HG02610 (cell line): ENCODE measurements at regions not wholly inside any gene's neighbourhood (a gene's known extent, or its start where the extent isn't known, plus 50 kb on each side); places are given as distances from the start of the nearest gene placed in this dataset.

ENCODE experiments used
- ATAC-seq: cut with Tn5 transposase; IDR thresholded peaks from one replicate; pipeline ENCODE4 v1.9.1; 2021; ENCODE audit warnings: mild to moderate bottlenecking, moderate library complexity; ENCODE audit not compliant: unreplicated experiment

DNA sequence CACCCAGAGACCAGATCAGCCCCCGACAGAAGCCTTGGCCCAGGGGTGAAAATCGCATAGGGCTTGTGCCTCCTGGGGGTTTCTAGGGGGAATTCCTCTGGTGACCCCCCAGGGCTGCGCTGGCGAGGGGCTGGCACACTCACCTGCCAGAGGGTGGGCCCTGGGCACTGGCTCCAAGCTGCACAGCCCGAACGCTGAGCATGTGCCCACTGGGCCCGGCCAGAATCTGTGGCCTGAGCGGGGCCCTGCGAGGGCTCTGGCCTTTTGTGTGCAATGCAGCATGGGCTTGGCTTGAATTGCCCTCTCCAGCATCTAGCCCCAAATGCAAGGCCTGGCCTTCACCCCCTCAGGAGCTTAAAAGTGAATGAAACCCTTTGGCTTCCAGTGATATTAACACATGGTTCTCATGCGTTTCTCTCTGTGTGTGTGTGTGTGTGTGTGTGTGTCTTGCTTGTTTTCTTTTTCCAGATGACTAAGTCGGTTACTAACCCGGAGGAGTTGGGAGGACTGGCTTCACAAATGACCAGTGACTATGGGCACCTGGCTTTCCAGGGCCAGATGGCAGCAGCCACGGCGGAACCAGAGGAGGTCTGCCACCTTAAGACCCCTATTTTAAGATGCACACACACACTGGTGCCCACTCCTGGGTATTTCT, 259.1 kb upstream of the TPM1 start:
- no peak for ATAC-seq

DNA sequence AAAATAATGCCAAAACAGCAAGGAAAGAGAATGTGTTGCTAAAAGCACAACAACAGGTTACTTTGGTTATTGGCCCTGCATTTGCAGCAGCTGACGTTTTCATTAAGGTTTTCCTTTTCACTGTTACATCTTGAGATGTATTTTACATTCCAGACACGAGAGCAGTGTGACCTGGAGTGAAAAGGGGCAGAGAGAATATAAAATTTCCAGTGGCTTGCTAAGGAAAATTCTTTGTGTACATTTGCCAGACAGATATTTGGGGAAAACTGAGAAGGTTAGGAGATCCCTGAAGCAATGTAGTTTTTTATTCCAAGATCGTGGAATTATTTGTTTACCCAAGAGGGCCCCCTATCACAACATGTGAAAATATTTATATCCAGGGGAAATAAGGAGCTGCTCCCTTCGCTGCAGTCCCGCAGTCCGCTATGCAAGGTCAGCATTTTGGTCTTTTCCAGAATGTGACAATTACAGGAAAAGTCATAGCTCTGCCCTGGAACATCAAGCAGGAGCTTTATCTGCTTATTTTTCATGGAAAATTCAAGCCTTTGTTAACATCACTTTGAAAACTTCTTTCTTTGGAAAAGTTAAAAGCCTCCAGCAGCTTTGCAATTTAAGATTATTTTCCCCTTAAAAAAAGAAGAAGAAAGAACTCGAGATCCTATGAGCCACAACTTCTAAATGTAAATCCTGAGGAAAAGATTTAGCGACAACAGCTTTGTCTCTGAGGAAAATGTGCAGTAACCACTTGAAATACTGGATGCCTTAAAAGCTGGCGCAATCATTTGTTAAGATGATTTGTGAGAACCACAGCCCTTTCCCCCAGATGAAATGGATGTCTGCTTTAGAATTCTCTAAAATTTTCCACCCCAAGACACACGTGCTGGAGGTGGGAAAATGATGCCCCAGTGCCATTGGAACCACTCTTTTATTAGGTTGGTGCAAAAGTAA, 256.4 kb upstream of the TPM1 start:
- no peak for ATAC-seq

DNA sequence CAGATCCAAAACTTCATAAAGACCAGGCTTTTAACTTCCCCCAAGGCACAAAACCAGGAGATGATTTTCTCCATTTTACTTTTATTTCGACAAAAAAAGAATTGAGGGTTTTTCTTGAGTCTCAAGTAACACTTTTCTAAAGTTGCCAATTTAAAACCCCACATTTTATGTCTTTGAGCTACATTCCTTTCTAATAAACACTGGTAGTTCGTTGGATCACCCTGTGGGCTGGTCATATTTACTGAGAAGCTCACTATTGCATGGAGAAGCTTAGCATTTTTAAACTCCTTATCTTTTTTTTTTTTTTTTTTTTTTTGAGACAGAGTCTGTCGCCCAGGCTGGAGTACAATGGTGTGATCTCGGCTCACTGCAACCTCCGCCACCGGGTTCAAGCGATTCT, 255.1 kb upstream of the TPM1 start:
- no peak for ATAC-seq

DNA sequence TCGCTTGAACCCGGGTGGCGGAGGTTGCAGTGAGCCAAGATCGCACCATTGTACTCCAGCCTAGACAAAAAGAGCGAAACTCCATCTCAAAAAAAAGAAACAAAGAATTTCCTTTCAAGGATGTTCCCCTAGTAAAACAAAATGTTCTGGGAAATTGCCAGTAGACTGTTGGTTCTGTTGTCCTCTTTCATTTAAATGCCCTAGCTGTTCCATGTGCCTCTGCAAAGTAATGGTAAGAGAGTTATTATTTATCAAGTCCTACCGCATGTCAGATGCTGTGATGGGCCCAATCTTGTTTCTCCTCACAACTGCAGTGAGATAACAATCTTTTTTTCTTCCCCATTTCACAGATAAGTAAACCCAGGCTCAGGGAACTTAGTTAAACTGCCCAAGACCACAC, 254.3 kb upstream of the TPM1 start:
- no peak for ATAC-seq

DNA sequence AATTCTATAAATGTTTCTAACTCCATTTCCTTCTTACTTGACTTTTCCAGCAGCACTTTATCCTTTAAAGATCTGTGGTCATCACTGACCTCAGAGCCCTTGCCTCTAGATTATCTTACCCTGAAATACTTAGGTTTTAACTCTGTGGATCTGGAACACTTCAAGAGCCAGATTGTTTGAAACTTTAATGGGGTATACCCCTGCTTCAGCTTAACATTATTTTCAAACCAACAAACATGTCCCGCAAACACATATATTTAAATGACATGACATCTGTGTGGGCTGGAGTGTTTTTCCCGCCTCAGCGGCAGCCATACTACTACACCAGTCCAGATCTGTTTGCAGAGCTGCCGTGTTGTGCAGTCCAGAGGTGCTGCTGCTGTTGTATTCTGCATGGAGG, 252.0 kb upstream of the TPM1 start:
- ATAC-seq, result no peak

DNA sequence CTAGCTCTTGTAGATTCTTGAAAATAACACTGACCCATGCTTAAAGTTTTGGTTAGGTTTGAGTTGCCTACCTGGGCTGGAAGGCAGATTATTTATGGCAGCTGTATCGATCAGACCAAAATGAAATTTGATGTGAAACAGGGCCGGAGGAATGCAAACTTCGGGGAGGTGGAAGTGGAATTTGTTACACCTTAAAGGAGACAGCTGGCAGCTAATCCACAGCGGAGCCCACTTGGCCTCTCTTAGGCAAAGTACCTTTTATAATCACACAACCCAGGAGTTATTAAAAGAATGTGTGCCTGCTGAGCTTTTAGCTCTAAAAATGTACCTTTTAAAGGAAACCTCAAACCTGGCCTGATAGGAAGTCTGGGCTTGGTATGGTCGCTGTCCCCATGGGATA, 250.9 kb upstream of the TPM1 start:
- ATAC-seq, result no peak

DNA sequence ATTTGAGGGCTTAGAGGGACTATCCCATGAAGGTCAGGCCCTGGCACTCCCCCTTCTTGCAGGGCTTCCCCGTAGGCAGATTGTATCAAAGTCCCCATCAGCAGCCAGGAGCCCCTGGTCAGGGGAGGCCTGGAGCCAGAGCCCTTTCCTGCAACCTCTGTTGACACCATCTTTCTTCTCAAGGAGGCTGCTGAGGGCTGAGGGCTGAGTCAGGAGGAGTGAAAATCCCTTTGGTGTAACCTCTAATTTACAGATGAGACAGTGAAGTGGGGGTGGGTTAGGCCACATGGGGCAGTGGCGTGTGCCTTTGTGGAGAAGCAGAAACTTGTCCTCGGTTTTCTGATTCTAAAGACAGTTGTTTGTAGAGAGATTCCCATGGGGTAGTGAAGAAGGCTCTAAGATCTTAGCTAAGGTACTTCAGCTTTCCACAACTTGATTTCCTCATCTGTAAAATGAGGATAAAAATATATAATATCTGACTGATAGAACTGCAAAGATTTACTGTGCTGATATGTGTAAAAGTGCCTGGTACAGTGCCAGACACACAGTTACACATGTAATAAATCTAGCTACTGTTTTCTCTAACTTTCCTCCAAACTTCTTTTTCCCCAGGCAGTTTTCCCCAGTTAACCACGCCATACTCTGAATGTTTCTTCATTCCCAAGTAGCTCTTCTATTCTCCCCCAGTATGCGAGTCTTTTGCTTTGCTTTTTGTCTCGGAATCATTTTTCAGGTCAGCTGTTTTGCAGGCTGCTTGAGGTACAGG, 249.4 kb upstream of the TPM1 start:
- ATAC-seq, result no peak

DNA sequence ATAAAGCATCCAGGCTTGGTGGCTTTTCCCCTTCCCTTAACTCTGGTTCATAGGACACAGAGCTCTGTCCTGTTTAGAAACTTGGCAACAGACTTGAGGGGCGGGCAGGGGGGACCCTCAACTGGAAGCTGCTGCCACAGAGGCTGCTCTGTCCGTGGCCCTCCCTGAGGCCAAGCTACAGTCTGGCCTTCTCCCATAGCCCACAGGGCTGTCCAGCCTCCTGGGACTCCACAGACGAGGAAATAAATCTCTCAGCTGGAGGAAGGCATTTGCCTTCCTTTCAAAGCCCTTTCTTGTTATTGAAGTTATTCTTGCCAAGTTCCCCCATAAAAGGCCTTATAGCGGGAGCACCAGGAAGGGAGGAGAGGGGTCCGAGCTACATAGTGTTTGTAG, 248.8 kb upstream of the TPM1 start:
- no peak for ATAC-seq

DNA sequence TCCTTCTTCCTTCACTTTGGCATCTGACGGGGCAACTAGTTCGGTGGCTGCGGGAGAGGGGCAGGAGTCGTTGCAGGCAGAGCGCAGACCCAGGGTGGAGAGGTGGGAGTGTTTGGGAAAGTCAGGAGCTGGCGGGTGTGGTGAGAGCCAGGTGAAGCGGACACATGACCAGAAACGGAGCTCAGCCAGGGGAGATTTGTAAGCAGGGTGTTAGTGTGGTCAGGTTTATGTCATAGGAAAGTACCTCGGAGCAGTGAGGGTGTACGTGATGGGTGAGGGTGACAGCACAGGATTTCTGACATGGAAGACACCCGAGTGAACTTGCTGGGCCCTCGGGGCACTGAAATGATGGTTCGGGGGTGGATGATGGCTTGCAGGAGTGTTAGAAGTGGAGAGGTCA, 247.4 kb upstream of the TPM1 start:
- ATAC-seq, result no peak

DNA sequence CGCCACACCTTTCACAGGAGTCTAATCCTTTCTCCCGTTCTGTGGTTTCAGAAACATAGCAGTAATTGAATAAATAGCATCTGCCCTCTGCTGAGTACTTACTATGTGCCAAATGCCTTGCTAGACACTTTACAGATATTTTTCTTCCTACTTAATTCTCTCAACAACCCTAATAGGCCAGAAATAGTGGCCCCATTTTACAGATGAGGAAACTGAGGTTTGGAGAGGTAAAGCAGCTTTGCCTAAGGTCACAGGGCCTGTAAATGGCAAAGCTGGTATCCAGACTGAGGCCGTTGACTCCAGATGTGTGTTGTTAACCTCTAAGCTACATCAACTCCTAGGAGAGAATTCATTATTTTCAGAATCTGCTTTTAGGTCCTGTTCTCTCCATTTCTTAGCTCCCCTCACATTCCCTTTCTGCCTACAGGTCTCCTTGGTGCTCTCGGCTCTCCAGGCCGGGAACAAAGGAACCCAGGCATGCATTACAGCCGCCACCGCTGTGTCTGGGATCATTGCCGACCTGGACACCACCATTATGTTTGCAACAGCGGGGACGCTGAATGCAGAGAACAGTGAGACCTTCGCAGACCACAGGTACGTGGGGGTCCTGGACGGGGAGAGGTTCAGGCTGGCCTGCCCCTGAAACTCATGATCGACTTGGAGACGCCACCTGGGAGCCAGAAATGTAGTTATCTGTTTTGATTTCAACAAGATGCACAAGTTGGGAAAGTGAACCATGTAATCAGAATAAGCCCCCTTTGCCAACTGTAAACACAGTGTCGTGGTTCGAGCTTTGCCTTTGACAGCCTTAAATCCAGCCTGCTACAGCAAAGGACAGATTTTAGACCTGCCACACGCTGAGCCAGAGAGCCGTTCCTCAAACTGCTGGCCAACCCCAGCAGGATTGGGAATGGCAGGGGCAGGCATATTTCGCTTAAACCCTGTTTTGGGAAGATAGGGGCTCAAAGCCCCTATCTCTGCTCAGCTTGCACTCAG, 246.5 kb upstream of the TPM1 start:
- no peak for ATAC-seq

DNA sequence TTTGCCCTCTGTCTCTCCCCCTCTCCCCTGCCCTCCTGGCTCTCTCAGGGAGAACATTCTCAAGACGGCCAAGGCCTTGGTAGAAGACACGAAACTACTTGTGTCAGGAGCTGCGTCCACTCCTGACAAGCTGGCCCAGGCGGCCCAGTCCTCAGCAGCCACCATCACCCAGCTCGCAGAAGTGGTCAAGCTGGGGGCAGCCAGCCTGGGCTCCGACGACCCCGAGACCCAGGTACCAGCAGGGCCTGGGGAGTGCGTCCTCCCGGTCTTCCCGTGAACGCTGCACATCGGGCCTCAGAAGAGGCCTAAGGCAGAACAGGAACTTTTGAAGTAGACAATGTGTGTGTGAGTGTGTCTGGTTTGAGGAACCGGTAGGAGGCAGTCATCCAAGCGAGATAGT, 245.4 kb upstream of the TPM1 start:
- no peak for ATAC-seq

DNA sequence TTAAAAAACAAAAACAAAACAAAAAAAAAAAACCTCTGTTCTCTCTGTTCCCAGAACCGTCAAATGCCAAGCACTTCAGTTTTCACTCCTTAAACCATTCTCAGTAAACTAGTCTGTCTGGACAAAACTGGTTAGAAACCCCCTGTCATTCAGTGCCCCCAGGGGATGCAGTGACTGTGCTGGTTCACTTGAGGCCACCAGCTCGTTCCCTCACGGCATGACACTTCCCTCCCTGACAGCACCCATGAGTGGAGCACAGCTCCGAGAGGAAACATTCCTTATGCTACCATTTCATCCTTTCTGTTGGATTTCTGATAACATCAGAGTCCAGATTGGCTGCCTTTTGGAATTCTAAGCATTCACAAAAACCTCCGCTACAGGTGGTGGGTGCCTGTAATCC, 244.0 kb upstream of the TPM1 start:
- no peak for ATAC-seq

DNA sequence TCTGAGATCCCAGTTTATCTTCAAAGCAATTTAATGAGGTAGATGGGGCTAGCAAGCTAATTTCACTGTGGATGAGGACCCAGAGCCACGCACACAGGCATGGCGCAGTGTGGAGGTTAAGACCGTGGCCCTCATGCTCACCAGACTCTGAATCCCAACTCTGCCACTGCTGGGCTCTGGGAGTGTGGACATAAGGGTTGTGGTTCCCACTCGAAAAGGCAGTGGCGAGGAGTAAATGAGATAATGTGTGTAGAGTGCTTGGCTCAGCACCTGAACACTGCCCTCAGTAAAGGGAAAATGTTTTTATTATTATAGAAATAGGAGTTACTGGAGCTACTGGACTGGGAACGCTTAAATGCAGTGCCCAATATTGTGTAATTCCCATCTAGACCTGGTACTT, 243.5 kb upstream of the TPM1 start:
- ATAC-seq, result no peak

DNA sequence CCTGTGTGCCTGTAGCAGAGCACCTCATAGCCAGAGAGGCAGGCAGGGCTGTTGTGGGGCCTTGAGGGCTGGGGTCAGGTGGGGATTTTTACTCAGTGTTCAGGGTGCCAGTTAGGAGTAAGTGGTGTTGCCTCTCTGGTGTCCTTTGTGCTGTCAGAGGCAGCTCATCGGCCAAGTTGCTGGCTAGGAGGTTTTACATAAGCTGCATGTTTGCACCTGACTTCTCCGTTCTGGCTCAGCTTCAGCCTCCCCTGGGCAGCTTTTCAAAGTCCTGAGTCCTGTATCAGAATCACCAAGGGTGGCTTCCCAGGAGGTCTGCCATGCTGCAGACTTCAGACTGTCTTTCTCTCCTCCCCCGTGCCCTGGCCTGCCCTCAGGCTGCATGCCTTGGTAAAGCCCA, 242.6 kb upstream of the TPM1 start:
- ATAC-seq, result no peak

DNA sequence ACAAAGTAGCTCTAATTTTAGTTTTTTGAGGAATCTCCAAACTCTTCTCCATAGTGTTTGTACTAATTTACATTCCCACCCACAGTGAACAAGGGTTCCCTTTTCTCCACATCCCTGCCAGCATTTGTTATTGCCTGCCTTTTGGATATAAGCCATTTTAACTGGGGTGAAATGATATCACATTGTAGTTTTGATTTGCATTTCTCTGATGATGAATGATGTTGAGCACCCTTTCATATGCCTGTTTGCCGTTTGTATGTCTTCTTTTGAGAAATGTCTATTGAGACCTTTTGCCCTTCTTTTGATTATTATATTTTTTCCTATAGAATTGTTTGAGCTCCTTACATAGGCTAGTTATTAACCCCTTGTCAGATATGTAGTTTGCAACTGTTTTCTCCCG, 239.9 kb upstream of the TPM1 start:
- no peak for ATAC-seq

DNA sequence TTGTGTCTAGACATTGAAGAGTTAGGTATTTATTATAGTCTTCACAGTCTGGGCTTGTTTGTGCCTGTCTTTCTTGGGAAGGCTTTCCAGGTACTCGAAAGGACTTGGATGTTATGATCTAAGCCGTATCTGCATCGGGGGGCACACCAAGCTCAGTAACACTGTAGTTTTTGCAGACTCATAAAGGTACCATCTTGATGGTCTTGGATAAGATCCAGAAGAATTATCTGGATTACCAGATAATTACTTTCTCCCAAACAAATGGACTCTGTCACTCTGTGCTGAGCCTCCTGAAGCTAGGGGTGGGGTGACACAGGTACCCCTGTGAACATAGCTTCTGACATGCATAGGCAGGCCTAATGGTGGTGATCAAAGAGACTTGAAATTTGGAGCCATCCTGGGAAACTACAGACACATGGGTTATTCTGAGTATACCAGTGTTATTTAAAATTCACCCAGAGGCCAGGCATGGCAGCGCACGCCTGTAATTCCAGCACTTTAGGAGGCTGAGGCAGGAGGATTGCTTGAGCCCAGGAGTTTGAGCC, 238.6 kb upstream of the TPM1 start:
- no peak for ATAC-seq

DNA sequence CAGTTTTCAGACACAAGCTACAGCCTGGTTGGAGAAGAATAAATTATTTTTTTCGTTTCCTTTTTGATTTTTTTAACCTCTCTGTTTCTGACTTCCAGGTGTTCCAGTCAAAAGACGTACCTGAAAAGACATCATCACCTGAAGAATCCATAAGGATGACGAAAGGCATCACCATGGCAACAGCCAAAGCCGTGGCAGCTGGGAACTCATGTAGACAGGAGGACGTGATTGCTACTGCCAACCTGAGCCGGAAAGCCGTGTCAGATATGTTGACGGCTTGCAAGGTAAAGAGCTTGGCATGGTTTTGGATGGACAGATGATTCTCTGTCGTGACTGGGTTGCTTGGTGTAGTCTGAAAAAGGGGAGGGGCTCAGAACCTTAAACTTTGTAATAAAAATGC, 237.0 kb upstream of the TPM1 start:
- ATAC-seq, result no peak

DNA sequence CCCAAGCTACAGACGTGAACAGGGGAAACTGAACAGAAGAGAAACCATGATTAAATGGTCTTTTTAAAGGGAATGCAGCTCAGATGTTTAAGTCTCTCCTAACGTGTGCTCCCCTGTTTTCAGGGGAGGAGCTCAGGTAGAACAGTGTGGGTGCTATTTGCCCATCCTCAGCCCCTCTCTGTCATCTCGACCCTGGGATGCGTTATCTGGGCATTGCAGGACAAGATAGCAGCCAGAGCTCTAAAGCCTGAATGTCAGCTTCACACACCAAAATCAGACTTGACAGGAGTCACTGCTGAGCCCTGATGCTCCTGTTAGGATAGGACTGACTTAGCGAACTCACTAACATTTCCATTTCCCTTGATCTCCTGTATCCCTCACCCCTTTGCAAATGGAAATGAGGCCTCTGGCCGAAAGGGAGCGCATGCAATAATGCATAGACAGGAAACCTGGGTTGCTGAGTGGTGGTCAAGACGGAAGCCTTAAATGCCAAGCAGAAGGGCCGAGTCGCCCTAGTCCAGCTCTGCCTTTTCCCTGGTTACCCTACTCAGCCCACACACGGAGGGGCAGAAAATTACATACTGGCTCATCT, 234.9 kb upstream of the TPM1 start:
- no peak for ATAC-seq

DNA sequence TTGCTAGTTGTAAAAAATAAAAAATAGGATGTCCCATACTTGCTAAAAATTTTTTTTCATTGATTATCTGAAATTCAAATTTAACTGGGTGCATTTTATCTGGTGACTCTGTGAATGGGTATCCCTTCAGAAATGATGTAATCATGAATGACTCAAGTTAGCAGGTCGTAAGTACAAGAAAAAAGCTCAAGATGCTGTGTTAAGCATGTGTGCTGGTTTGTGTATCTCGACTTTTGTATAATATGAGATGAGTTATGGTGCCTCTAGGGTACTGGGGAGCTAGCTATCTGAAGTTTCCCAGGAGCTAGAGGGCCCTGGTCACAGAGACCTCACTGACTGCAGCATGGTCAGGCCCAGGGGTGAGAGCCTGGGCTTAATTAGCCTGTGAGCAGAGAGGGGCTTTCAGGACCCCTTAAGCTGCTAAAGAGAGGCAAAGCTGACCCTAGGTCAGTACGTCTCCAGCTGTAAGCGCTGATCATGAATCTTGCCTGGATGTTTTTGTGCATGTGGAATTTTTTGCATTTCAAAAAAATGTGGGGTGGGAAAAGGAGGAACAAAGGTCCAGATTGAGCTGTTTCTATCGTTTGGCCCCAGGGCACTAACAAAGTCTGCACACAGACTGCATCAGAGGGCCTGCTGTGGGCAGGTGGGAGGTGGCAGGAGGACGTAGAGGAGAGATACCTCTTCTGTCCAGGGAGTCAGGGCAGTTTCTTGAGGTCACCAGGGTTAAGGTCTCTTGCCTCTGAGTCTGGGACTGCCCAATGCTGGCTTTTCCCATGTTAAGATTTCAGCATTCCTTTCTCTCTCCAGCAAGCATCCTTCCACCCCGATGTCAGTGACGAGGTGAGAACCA, 233.2 kb upstream of the TPM1 start:
- ATAC-seq, result no peak
